Suppressor macrophage (primary cell): ENCODE measurements at regions not wholly inside any gene's neighbourhood (a gene's known extent, or its start where the extent isn't known, plus 50 kb on each side); places are given as distances from the start of the nearest gene placed in this dataset.
A peak's percentile ranks its signal among the peaks of the same experiment; 100 is the strongest.
"Not testable (repeated sequence)": the region's sequence is repeated elsewhere in the genome, so short reads cannot be mapped to it uniquely, and the experiment has no call there.

Experiments
- DNase-seq, 4 experiments: peaks; one replicate each; pipeline ENCODE4 v3.0.0-alpha.2; 2020 to 2022

DNA sequence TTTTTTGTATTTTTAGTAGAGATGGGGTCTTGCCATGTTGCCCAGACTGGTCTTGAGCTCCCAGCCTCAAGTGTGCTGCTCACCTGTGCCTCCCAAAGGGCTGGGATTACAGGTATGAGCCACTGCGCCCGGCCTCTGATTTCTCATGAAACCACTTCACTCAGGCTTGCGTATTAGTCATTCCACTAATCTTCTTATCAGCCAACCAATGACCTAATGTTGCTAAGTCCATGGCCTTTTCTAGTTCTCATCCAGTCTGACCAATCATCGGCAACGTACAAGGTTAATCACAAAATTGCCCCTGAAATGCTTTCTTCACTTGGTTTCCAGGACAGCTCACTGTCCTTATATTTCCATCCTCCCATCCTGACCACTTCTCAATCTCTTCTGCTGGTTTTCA lies 605.3 kb upstream of the SLC10A2 start:
- DNase-seq, result no peak

DNA sequence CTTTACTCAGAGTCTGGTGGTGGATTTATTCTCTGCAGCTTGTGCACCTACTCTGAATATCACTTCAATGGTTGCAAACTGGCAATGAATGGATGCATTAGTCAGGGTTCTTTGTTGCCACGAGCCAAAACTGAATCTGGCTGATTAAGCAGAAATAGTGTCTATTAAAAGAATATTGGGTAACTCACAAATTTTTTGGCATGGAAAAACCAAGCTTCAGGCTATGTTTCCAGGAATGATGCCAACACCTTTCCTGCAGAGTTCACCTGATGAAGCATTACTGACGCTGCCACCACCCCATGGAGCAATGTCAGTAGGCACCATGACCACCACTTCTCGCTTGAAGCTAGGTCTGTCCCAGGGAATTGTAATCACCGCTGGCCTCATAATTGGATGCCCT lies 597.8 kb upstream of the SLC10A2 start:
- no peak for DNase-seq

DNA sequence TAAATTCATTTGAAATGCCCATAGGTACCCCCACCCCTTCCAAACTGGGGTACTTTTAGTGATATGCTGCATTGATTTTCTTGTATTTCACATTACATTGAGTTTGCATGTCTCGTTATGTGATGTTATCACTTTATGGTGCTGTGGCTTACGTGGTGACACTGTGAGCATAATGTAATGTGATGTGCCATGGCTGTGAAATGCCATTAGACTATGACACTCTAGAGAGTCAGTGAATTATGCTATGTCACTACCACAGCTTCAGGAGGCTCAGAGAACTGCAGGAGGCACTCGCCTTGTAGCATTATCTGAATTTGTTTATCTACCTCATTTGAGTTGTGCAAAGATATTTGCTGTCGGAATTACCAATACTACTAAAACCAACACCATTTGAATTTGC lies 590.1 kb upstream of the SLC10A2 start:
- no peak for DNase-seq

DNA sequence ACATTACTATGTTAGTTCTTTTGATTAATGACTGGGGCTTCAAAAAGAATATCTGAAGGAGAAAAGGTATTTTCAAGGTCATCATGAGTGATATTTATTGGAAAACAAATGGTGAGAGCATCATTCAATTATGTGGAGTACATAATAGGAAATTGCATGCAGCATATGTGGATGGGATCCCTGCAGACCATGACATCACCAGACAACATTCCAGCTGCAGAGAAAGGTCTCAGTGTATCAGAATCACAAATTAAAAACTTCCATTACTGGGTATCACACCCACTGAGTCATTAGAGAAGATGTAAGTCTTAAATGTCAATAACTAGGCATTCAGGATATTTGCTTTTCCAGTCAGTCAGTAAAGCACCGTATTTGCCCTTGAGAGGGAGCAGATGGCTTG lies 574.4 kb upstream of the SLC10A2 start:
- DNase-seq, result no peak

DNA sequence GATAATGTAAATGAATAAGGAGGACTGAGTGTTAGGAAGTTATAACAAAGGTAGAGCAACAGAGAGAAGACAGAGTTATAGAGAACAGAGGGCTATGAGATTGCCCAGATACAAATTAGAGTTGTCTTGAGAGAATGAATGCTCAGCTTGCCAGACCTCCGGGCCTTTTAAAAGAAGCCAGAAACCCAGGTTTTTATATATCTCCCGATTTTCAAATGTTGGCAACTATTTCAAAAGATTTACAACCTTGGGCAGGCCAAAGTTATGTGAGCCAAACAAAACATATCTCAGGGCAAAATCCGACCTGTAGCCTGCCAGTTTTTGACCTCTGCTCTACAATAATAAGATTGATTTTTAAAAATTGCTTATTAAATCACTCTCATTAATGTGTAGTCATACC lies 573.1 kb upstream of the SLC10A2 start:
- no peak for DNase-seq

DNA sequence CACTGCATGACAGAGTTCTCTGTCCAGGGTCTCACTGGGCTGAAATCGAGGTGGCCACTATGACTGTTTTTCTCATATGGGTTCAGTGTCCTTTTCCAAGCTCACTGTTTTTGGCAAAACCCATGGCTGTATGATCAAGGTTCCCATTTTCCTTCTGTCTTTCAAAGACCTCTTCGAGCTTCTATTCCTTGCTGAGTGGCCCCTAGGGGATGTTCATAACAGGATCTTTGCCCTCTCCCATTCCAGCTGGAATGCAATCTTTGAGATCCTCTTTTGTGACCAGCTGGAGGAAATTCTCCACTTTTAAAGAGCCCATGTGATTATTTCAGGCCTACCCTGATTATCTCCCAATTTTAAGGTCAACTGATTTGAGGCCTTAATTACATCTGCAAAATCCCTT lies 572.5 kb upstream of the SLC10A2 start:
- no peak for DNase-seq

DNA sequence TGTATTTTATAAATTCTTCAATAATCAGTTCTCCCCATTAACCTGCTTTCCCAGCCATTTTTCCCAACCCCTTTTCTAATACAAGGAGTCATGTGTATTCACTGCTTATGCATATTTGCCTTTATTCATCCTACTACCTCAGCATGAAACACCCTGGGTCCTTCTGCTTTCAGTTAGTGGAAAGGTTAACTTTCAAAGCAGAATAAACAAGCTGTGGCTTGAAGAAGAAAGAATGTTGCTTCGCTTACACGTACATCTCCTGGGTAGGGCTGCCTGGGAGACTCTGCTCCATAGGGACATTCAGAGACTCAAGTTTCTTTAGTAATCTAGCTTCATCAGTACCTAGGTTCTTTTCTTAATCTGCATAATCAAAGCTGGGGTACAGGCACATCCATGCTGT lies 567.8 kb upstream of the SLC10A2 start:
- no peak for DNase-seq

DNA sequence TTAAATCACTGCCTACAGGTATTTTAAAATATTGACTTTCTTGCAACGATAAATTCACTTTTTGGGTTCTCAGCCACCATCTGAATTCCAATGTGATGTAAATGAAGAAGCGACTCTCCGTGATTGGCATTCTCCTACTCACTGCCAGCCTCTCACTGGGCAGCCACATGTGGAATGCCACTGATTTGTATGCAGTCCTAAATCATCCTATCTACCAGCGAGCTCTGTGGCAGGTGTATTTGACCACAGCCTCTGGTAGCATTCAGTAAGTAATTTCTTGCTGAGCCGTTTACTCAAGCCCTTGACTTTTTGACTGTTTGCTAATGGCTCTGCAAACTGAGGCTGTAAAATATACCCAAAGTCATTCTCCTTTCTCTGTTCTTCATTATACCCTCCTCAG lies 559.0 kb upstream of the SLC10A2 start:
- no peak for DNase-seq

DNA sequence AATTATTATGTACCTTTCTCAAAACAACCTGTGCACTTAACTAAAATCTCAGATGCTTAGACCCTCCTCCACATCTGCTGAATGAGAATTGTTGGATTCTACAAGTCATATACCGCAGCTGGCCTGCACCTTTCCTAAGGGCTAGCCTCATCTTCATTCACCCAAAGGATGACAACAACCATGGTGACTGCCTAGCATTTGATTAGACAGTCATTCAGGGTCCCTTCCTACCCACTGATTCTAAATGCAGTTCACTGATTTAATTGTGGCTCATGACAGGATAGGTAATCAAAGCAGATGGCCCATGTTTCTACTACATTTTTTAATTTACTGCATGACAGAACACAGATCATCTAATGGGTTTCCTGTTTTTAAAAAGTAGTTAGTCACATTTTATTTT lies 551.9 kb upstream of the SLC10A2 start:
- DNase-seq, result no peak

DNA sequence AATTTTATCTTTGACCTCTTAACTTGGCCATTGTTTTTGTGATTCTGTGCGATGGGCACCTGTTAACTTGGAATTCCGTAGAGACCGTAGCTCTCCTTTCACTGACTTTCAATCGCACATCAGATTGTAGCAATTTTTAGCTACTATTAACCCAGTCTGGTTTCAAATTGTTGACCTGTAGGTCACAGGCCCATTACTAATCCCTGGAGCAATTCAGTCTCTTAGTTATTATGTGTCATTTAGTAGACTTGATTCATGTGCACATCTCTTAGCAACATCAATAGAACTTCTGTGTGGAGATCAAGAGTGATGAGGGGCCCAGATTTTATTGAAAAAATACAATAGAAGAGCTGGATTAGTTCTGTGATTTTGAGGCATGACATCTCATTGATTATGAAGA lies 549.6 kb upstream of the SLC10A2 start:
- no peak for DNase-seq

DNA sequence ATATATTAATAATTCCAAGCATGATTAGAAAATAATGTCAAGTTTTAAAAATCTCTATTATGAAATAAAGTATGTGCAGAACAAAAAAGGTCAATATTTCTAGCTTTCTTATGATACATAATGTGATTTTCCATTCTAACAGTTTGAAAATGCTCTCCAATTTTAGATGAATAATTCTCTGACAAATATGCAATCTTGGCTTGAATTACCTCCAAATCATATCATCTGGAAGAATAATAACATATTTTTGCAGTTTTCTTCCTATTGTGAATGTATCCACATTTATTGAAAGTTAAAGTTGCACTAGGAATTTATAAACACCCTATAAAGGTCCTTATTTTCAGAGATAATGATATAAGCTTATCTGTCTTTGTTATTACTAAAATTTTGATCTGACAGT lies 548.5 kb upstream of the SLC10A2 start:
- DNase-seq, result no peak

DNA sequence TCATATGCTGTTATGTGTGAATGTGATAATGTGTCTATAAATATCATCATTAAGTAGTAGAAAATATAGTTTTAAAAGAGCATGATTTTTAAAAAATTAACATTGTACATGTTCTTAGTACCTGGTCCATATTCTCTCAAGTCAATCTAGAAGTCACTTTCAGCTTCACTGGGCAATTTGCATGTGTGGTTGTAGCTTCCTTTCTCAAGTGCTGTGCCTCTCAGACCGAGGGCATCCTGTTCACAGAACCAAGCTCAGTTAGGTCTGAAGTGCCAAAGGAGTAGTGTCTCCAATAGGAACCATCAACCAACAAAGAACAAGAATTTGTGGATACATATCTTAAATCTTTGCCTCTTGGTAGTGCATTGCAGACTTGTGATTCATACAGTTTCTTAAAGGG lies 541.8 kb upstream of the SLC10A2 start:
- no peak for DNase-seq

DNA sequence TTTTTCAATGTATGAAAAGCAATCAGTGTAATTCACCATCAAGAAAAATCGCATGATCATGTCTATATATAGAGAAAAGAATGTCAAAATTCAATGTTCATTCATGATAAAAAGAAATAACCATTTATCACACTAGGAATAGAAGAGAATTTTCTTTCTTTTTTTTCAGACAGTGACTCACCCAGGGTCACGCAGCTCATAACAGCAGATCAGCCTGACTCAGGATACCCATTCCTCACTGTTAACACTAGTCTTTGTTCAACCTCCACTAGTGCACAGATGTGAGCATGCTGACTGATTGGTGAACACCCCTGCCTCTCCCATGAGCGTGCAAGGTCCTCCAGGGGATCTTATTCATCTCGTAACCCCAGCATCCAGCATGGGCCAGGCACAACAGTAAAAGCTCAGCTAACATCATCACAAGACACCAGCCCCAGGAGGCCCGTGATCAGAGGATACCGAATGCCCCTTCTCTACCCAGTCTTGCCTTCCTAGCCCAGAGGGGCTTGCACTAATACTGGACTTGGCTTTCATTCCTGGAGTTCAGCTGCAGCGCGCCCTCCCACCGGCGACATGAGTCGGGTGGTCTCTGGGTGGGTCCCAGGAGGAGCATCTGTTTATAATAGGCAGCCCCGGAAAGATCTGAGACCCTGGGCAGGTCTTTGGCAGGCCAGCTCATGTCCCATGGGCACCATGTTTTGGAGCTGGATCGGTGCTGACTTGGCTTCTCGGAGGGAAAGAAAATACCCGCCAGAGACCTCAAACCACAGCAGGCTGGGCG lies 539.5 kb upstream of the SLC10A2 start:
- DNase-seq, result no peak

DNA sequence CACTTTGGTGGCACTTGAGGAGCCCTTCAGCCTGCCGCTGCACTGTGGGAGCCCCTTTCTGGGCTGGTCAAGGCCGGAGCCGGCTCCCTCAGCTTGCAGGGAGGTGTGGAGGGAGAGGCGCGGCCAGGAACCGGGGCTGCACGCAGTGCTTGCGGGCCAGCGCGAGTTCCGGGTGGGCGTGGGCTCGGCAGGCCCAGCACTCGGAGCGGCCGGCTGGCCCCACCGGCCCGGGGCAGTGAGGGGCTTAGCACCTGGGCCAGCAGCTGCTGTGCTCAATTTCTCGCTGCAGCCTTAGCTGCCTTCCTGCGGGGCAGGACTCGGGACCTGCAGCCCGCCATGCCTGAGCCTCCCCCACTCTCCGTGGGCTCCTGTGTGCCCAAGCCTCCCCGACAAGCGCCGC lies 533.7 kb upstream of the SLC10A2 start:
- DNase-seq, result not testable (repeated sequence)

DNA sequence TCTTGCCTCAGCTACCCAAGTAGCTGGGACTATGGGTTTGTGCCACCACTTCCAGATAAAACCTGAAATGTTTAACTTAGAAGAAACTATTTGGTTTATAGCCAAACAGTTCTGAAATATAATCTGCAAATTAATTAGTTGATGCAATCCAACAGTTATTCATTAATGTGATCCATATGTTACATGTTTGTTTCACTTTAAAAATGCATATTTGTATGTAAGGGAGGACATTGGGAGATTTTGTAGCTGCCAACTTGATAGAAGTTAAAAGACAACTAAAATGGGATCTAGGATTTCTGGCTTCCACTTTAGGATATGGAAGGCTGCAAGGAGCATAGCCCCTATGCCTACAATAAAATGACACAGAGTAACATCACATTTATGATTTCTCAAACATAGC lies 532.5 kb upstream of the SLC10A2 start:
- no peak for DNase-seq

DNA sequence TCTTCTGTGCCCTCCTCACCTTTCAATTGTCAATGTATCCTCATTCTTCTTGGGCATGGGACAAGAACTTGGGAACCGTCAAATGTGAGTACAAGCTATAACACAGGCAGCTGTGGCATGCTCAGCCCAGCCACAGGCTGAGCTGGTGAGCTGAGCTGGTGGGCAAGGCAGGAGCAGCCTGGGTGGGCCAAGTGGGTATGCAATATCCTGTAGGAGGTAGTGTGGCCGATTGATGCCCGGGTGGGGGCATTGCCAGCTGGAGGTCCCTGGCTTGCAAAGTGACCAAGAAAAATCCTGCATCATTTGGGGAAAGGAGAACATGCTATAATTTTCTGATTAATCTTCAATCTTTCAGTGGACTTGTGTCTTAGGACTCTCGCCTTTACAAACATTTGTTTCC lies 507.2 kb upstream of the SLC10A2 start:
- DNase-seq, result no peak

DNA sequence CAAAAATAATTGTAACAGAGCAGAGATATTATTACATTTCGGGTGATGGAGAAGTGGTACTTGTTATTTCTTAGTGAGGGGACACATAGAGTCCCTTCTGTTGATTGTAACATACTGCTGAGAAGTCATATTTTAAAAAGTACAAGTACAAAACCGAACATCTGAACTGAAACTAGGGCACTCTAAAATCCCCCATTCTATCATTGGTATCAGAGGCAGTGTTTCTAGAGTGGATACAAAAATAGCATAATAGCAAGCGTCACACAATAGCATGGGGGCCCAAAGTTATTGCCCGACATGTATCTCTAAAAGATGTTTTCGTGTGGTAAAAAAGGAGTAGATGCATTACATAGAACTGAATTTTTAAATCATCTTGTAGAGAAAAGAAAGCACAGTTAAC lies 502.1 kb upstream of the SLC10A2 start:
- DNase-seq, result no peak

DNA sequence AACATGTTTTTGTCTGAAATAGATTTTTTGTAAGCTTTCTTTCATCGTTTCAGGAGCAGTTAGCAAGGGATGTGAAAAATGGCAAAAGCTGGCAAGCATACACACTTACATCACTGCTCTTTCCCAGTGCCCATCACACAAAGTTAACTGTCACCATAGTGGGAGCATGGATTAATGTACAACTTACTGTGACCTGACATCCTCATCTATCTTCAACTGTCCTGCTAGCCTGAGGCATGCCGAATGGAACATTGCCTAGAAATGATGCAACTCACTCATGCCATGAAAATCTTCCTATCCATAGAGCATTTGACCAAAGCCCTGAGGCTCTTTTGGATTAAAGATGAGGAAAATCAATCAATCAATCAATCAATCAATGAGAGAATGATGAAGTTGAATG lies 491.7 kb upstream of the SLC10A2 start:
- DNase-seq, result no peak

DNA sequence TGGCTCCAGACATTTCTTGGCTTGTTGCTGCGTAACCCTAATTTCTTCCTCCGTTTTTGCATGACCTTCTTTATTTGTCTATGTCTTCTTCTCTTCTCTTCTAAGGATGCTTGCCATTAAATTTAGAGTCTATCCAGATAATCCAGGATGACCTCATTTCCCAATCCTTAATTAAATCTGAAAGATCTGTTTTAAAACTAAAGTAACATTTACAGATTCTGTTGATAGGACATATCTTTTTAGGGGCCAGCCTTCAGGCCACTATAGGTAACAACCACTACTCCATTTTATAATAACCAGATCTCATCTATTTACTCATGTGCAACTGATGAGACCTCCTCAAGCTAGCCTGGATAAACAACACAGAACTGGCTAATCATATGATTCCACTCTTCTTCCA lies 490.5 kb upstream of the SLC10A2 start:
- no peak for DNase-seq

DNA sequence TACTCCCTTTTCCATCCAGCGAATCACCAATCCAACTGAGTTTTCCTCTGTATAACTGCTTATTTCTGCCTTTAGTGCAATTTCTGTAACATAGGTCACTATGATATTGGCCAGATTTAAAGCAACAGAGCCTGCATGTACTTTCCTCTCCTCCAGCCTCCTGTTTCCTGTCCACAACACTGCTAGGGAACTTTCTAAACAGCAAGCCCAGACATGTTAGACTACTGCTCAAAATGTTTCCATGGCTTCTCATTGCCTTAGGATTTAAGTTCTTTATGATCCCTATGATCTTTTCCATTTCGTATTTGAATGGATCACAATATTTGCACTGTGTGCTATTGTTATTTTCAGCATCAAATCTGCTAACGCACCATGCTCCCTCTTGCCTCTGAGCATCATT lies 481.7 kb upstream of the SLC10A2 start:
- DNase-seq, result no peak

DNA sequence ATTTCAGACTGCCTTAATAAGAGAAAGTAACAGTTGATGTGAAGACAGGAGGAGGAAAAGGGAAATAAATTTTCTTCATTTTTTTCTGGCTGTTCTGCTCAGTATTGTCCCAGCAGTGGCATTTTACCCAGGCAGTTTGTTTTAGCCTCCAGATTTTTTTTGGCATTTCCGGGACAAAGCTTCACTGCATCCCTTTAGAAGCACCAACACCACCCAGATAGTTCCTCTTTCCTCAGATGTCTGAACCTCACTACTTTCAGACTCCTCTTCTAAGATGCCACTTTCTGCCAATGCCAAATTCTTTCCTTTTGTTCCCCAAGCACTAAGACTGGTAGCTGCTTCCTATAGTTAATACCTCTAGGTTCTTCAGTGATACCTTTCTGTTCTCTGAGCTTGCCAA lies 480.1 kb upstream of the SLC10A2 start:
- DNase-seq, result peak in 1 of 4 experiments; percentile 1

DNA sequence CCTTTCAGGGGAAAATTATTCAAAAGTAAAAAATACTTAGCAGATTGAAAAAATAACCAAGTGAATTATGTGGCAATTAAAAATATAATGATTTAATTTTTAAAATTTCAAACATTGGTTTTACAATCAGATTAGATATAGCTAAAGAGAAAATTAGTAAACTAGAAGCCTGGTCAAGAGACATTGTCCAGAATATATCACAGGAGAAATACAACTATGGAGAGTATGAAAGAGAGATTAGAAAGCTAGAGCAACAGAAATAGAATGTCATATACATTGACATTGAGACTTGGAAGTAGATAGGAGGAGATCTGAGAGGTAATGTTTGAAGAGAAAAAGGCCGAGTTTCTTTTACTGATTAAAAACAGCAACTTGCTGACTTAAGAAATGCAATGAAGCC lies 476.4 kb upstream of the SLC10A2 start:
- no peak for DNase-seq

DNA sequence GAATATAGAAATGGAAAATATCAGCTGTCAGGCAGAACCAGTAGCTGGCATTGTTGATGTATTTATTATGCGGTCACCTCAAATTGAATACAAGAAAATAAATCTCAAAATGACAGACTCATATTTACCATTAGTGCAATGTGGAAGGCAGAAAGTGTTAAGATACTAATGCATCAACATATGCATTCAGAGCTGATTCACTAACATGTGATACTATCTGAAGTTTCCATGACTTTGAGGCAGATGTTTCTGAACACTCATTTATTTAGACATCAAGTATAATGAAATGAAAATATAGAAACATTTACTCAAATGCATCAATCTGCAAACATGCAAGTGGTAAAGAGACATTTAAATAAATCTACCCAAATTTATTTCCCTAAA lies 474.2 kb upstream of the SLC10A2 start:
- DNase-seq, result no peak

DNA sequence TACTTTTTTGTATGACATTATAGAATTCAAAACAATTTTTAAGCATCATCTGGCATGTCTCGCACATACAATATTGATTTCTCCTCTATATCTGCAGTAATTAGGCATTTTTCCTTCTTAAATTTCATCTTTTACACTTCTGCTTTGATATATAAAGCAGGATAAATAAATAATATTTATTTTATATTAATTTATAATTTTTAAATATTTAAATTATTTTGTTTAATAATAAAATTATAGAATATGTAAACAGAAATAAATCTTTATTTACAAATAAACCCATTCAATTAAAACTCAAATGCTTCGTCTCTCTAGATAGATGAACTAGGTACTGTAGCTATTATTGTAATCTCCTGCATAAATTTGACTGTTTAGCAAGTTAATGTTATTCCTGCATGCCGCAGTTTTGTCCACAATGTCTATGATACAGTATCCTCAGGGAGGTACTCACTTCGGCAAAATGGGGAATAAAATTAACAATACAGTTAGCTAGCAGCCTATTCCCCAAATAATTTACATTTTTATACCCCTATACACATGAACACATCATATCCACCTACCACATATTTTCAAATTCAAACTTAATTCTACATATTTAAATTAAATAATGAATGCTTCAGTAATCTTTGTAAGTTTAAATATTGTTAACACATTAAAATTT lies 473.6 kb upstream of the SLC10A2 start:
- DNase-seq, result no peak

DNA sequence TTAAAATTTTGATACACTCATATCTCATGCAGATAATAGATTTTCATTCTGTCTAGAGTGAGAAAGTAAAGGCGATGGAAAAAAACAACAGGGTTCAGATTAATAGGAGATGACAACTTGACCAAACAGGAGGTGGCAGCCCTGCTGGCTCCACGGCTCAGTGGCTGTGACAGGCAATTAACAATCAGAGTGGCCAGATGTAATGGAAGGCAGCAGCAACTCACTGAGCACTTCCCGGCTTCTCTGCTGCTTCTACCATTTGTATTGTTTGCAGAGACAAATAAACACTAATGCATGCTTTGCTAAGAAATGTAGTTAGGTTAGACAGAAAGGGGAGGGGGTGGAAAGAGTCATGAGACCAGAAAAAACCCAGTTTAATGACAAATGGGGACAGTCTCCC lies 473.0 kb upstream of the SLC10A2 start:
- no peak for DNase-seq
